ENCODE measurements at regions not wholly inside any gene's neighbourhood (a gene's known extent, or its start where the extent isn't known, plus 50 kb on each side); places are given as distances from the start of the nearest gene placed in this dataset.

DNA sequence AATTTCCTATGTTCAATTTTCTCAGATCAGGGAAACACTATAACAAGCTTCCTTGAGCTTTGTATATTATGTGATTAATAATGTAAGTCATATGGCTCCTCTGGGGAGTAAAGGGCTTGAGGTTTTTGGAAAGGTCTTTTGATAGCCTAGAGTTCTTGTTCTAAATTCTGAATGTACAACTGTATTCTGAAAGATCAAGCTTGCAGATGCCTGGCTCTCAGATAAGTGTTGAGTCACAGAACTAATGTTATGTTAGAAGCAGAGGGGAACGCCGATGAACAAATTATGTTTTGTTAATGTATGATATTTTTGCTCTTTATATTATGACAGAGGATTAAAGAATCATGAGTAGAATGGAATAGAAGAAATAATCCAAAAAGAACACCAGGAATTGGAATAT, 170.1 kb downstream of the RPRM start:
- TF ChIP-seq, protein P1, sequence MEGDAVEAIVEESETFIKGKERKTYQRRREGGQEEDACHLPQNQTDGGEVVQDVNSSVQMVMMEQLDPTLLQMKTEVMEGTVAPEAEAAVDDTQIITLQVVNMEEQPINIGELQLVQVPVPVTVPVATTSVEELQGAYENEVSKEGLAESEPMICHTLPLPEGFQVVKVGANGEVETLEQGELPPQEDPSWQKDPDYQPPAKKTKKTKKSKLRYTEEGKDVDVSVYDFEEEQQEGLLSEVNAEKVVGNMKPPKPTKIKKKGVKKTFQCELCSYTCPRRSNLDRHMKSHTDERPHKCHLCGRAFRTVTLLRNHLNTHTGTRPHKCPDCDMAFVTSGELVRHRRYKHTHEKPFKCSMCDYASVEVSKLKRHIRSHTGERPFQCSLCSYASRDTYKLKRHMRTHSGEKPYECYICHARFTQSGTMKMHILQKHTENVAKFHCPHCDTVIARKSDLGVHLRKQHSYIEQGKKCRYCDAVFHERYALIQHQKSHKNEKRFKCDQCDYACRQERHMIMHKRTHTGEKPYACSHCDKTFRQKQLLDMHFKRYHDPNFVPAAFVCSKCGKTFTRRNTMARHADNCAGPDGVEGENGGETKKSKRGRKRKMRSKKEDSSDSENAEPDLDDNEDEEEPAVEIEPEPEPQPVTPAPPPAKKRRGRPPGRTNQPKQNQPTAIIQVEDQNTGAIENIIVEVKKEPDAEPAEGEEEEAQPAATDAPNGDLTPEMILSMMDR (IDR thresholded peaks at IDR 0.05; ENCODE audit: borderline replicate concordance, extremely low read depth, low read length, poor library complexity, severe bottlenecking): no peak
- TF ChIP-seq EZH2 (IDR thresholded peaks at IDR 0.05; ENCODE audit: borderline replicate concordance, low read depth, low read length, severe bottlenecking): no peak

Measured in DND-41 (cell line).